ENCODE measurements at regions not wholly inside any gene's neighbourhood (a gene's known extent, or its start where the extent isn't known, plus 50 kb on each side); places are given as distances from the start of the nearest gene placed in this dataset.
"Not testable (repeated sequence)": the region's sequence is repeated elsewhere in the genome, so short reads cannot be mapped to it uniquely, and the experiment has no call there.

DNA sequence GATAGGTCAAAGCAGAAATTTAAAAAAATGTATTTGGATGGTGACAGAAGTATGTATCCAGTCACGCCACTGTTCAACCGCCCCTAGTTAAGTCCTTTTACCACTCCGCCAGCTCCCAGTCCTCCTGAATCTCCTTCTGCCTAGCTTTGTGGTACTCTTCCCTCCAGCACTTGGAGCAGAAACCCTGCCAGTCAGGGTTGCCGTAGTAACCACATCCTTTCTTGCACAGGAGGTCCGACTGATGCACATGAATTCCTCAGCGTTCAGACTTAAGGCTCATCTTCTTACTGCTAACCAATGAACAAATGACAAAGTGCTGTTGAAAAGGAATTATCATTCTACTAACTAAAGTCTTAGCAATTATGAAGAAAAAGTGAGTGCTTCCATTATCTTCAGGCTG lies 175.3 kb upstream of the KCTD7 start:
- no peaks in the 10 kb centered on the region for H3K9me3 ChIP-seq (ENCODE audit: low read depth)
- H3K27me3 ChIP-seq: no peaks in the 10 kb centered on the region
- no peaks in the 10 kb centered on the region for H3K4me1 ChIP-seq (ENCODE audit: low read depth)
- H3K27ac ChIP-seq: no peak overlapping the region
- no peak overlapping the region for H3K4me3 ChIP-seq
- no peaks in the 10 kb centered on the region for H3K36me3 ChIP-seq
- TF ChIP-seq, protein P1, sequence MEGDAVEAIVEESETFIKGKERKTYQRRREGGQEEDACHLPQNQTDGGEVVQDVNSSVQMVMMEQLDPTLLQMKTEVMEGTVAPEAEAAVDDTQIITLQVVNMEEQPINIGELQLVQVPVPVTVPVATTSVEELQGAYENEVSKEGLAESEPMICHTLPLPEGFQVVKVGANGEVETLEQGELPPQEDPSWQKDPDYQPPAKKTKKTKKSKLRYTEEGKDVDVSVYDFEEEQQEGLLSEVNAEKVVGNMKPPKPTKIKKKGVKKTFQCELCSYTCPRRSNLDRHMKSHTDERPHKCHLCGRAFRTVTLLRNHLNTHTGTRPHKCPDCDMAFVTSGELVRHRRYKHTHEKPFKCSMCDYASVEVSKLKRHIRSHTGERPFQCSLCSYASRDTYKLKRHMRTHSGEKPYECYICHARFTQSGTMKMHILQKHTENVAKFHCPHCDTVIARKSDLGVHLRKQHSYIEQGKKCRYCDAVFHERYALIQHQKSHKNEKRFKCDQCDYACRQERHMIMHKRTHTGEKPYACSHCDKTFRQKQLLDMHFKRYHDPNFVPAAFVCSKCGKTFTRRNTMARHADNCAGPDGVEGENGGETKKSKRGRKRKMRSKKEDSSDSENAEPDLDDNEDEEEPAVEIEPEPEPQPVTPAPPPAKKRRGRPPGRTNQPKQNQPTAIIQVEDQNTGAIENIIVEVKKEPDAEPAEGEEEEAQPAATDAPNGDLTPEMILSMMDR (IDR thresholded peaks at IDR 0.05; ENCODE audit: low read depth, low read length): no peak
- DNase-seq (ENCODE audit: low read depth in 1 of 2, low spot score in 1 of 2): no peak

DNA sequence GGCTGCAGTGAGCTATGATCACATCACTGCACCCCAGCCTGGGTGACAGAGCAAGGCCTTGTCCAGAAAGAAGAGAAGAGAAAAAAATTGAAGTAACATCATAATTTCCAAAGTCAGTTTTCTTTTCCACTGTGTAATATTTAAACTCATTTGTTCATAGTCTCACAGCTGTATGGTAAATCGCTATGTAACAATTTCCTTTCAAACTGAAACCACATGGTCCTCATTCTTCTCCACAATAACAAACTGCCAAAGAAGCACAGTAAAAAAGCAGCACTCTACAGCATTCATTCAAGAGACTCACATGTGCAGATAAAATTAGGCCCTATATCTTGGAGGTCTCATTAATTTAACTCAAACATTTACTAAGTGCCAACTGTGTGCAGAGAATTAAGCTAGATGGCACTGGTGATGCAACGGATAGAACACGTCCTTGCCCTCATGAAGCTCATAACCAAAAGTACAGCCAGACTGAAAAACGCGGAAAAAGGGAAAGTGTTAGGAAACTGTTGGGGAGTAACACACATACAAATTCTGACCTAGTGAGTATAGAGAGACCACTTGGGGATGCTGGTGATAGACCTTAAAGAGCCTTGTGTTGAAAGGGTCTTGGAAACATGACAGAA lies 174.0 kb upstream of the KCTD7 start:
- Histone ChIP-seq H3K9me3 (ENCODE audit: low read depth) (no peaks in the 10 kb centered on the region), H3K36me3 (no peaks in the 10 kb centered on the region), H3K27ac (no peak overlapping the region), H3K27me3 (no peaks in the 10 kb centered on the region), H3K4me3 (no peak overlapping the region), H3K4me1 (ENCODE audit: low read depth) (no peaks in the 10 kb centered on the region)
- DNase-seq (ENCODE audit: low read depth in 1 of 2, low spot score in 1 of 2): no peak
- TF ChIP-seq, protein P1 (IDR thresholded peaks at IDR 0.05; ENCODE audit: low read depth, low read length): no peak

DNA sequence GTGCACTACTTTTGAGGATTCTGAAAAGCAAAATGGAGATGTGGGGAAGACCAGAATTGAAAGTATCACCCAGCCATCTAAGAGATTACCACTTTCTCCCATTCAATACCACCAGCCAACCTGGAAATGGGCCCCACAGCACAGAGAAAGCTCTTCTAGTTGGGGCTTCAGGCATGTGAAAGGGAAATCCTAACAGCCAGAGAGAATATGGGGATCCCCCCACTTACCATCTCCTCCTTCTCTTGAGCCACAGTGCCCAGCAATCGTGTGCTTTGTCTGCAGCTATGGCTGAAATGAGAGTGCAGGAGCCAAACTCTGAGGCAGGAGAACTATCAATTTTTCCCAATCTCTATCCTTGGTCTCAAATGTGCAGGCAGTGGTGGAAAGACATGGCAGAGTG lies 173.2 kb upstream of the KCTD7 start:
- H3K27me3 ChIP-seq; H3K36me3 ChIP-seq; DNase-seq (ENCODE audit: low read depth in 1 of 2, low spot score in 1 of 2); H3K27ac ChIP-seq; H3K4me1 ChIP-seq (ENCODE audit: low read depth); H3K9me3 ChIP-seq (ENCODE audit: low read depth); H3K4me3 ChIP-seq: not testable (repeated sequence)

DNA sequence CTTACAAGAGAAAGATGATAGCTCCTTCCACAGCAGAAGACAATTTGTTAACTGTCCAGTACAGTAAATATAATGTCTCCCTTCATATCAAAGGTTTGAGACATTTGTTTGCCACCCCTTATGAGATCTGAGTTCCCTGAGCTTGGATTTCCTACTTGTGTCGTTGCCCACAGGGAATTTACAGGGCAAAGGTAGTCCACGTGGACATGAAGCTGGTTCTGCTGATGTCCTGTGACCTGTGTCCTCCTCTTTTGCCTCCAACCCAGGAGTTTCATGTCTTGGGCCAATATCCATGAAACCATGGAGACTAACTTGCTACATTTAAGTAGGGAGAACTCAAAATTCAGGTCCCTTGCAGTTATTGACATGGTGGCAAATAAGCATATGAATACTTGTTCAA lies 172.2 kb upstream of the KCTD7 start:
- not testable (repeated sequence) for H3K4me1 ChIP-seq (ENCODE audit: low read depth); H3K36me3 ChIP-seq; H3K27ac ChIP-seq; DNase-seq (ENCODE audit: low read depth in 1 of 2, low spot score in 1 of 2); H3K9me3 ChIP-seq (ENCODE audit: low read depth); H3K4me3 ChIP-seq; H3K27me3 ChIP-seq

DNA sequence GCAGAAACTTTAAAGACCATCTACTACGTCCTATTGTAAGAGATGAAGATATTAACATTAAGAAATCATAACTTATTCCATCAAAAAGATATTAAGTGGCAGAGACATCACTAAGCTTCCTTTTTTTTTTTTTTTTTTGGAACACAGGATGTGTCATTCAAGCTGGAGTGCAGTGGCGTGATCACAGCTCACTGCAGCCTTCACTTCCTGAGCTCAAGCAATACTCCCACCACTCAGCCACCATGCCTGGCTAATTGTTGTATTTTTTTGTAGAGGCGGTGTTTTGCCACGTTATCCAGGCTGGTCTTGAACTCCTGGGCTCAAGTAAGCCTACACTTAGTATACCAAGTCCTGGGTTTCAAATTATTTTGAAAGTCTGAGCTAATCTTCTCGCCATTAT lies 169.7 kb upstream of the KCTD7 start:
- not testable (repeated sequence) for H3K4me1 ChIP-seq (ENCODE audit: low read depth); H3K27ac ChIP-seq; H3K9me3 ChIP-seq (ENCODE audit: low read depth); H3K4me3 ChIP-seq; H3K36me3 ChIP-seq; H3K27me3 ChIP-seq
- DNase-seq (ENCODE audit: low read depth in 1 of 2, low spot score in 1 of 2): peak in 1 of 2 donors; percentile 14

DNA sequence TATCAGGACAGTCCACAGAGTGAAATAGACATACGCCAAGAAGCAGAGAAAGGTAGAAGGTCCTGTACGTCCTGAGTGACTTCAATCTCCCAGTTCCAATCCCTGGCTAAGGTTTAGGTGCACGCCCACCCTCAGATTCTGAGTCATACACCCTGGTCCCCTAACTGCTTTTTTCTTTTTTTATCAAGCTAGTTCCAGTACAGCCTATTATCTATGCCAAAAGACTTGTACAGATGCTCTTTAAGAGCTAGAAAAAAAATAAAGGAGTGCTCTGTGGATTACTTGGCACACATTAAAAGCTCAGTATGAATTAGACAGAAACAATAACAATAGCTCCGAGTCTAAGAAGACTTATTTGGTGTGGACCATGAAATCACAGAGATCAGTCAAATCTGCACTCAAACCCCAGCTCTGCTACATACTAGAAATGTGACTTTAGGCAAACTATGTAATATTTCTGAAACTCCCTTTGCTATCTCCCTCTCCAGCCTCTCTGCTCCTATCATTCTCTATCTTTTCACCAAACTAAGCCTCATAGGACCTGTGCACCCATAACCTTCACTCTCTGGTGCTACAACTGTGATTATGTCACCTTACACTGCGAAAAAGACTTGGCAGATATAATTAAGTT lies 168.8 kb upstream of the KCTD7 start:
- peak in 1 of 2 donors; percentile 47 for DNase-seq (ENCODE audit: low read depth in 1 of 2, low spot score in 1 of 2)
- not testable (repeated sequence) for H3K27ac ChIP-seq; H3K4me1 ChIP-seq (ENCODE audit: low read depth); H3K4me3 ChIP-seq; H3K36me3 ChIP-seq; H3K27me3 ChIP-seq; H3K9me3 ChIP-seq (ENCODE audit: low read depth)

DNA sequence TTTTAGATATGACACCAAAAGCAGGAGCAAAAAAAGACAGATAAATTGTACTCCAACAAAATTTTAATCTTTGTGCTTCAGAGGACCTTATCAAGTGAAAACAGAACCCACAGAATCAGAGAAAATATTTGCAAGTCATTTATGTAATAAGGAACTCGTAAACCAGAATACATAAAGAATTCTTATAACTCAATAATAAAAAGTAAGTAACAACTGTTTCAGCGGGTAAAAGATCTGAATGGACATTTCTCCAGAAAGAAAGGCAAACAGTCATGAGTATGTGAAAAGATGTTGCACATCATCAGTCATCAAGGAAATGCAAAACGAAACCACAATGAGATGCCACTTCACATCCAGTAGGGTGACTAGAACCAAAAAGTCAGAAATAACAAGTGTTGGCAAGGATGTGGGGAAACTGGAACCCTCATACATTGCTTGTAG lies 167.7 kb upstream of the KCTD7 start:
- H3K4me3 ChIP-seq: no peak overlapping the region
- H3K27me3 ChIP-seq: no peaks in the 10 kb centered on the region
- TF ChIP-seq, protein P1 (IDR thresholded peaks at IDR 0.05; ENCODE audit: low read depth, low read length): no peak
- H3K9me3 ChIP-seq (ENCODE audit: low read depth): no peaks in the 10 kb centered on the region
- H3K27ac ChIP-seq: no peak overlapping the region
- DNase-seq (ENCODE audit: low read depth in 1 of 2, low spot score in 1 of 2): no peak
- no peaks in the 10 kb centered on the region for H3K36me3 ChIP-seq
- H3K4me1 ChIP-seq (ENCODE audit: low read depth): no peaks in the 10 kb centered on the region

DNA sequence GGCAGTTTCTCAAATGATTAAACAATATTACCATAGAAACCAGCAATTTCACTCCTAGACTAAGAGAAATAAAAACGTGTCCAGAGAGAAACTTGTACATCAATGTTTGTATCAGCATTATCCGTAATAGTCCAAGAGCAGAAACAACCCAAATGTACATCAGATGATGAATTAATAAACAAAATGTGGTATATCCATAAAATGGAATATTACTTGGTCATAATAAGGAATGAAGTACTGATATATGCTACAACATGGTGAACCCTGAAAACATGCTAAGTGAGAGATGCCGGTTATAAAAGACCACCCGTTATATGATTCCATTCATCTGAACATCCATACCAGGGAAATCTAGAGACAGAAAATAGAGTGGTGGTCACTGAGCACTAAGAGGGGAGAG lies 167.3 kb upstream of the KCTD7 start:
- H3K9me3 ChIP-seq (ENCODE audit: low read depth); H3K27me3 ChIP-seq; H3K4me3 ChIP-seq; H3K4me1 ChIP-seq (ENCODE audit: low read depth); DNase-seq (ENCODE audit: low read depth in 1 of 2, low spot score in 1 of 2); H3K27ac ChIP-seq; H3K36me3 ChIP-seq: not testable (repeated sequence)

DNA sequence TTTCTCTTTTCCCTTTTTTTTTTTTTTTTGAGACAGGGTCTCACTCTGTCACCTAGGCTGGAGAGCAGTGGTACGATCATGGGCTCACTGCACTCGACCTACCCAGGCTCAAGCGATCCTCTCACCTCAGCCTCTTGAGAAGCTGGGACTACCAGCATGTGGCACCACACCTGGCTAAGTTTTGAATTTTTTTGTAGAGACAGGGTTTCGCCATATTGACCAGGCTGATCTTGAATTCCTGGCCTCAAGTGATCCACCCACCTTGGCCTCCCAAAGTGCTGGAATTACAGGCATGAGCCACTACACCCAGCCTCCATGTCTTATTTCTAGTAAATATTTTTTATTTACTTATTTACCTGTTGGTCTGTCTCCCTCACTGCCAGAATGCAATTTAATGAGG lies 165.8 kb upstream of the KCTD7 start:
- not testable (repeated sequence) for H3K27ac ChIP-seq; H3K9me3 ChIP-seq (ENCODE audit: low read depth); DNase-seq (ENCODE audit: low read depth in 1 of 2, low spot score in 1 of 2); H3K27me3 ChIP-seq; H3K4me1 ChIP-seq (ENCODE audit: low read depth); H3K4me3 ChIP-seq; H3K36me3 ChIP-seq
